ENCODE measurements at regions not wholly inside any gene's neighbourhood (a gene's known extent, or its start where the extent isn't known, plus 50 kb on each side); places are given as distances from the start of the nearest gene placed in this dataset.

- DNase-seq (ENCODE audit: low read depth in 2 of 2, low spot score in 1 of 2) = no peak
Measured at GRCh38 chr4:53778155-53778554, 186.9 kb upstream of the LNX1 start.

GRCh38 chr4:53777244-53777984 is 186.1 kb upstream of the LNX1 start:
- DNase-seq (ENCODE audit: low read depth in 2 of 2, low spot score in 1 of 2) = no peak

- no peak for DNase-seq (ENCODE audit: low read depth in 2 of 2, low spot score in 1 of 2)
Measured at GRCh38 chr4:53776141-53776540, 184.9 kb upstream of the LNX1 start.

- DNase-seq (ENCODE audit: low read depth in 2 of 2, low spot score in 1 of 2) = no peak
Measured at GRCh38 chr4:53775381-53775780, 184.1 kb upstream of the LNX1 start.

- no peak for DNase-seq (ENCODE audit: low read depth in 2 of 2, low spot score in 1 of 2)
Measured at GRCh38 chr4:53771326-53771725, 180.0 kb upstream of the LNX1 start.

GRCh38 chr4:53767482-53767881 is 176.2 kb upstream of the LNX1 start:
- DNase-seq (ENCODE audit: low read depth in 2 of 2, low spot score in 1 of 2) = no peak

- no peak for DNase-seq (ENCODE audit: low read depth in 2 of 2, low spot score in 1 of 2)
Measured at GRCh38 chr4:53764761-53765490, 173.6 kb upstream of the LNX1 start.

- no peak for DNase-seq (ENCODE audit: low read depth in 2 of 2, low spot score in 1 of 2)
Measured at GRCh38 chr4:53763813-53764597, 172.7 kb upstream of the LNX1 start.

GRCh38 chr4:53755656-53756055 is 164.4 kb upstream of the LNX1 start:
- no peak for DNase-seq (ENCODE audit: low read depth in 2 of 2, low spot score in 1 of 2)

- no peak for DNase-seq (ENCODE audit: low read depth in 2 of 2, low spot score in 1 of 2)
Measured at GRCh38 chr4:53752124-53752523, 160.8 kb upstream of the LNX1 start.

GRCh38 chr4:53748328-53748772 is 157.1 kb upstream of the LNX1 start:
- DNase-seq (ENCODE audit: low read depth in 2 of 2, low spot score in 1 of 2) = no peak

- no peak for DNase-seq (ENCODE audit: low read depth in 2 of 2, low spot score in 1 of 2)
Measured at GRCh38 chr4:53747401-53747800, 156.1 kb upstream of the LNX1 start.

- DNase-seq (ENCODE audit: low read depth in 2 of 2, low spot score in 1 of 2) = no peak
Measured at GRCh38 chr4:53744446-53745160, 153.3 kb upstream of the LNX1 start.

GRCh38 chr4:53734584-53735353 is 143.5 kb upstream of the LNX1 start:
- DNase-seq (ENCODE audit: low read depth in 2 of 2, low spot score in 1 of 2) = no peak

- DNase-seq (ENCODE audit: low read depth in 2 of 2, low spot score in 1 of 2) = no peak
Measured at GRCh38 chr4:53734182-53734581, 142.9 kb upstream of the LNX1 start.

- no peak for DNase-seq (ENCODE audit: low read depth in 2 of 2, low spot score in 1 of 2)
Measured at GRCh38 chr4:53732661-53733060, 141.4 kb upstream of the LNX1 start.

- no peak for DNase-seq (ENCODE audit: low read depth in 2 of 2, low spot score in 1 of 2)
Measured at GRCh38 chr4:53730031-53730805, 138.9 kb upstream of the LNX1 start.

GRCh38 chr4:53722110-53722509 is 130.8 kb upstream of the LNX1 start:
- DNase-seq (ENCODE audit: low read depth in 2 of 2, low spot score in 1 of 2) = no peak

GRCh38 chr4:53721263-53721662 is 130.0 kb upstream of the LNX1 start:
- no peak for DNase-seq (ENCODE audit: low read depth in 2 of 2, low spot score in 1 of 2)

GRCh38 chr4:53720776-53721175 is 129.5 kb upstream of the LNX1 start:
- DNase-seq (ENCODE audit: low read depth in 2 of 2, low spot score in 1 of 2) = no peak

Data from stimulated activated CD8-positive, alpha-beta memory T cell treated with anti-CD3 and anti-CD28 coated beads, Interleukin-4, amount 100 ng/mL, for 4 hours (primary cell).